ENCODE measurements at regions not wholly inside any gene's neighbourhood (a gene's known extent, or its start where the extent isn't known, plus 50 kb on each side); places are given as distances from the start of the nearest gene placed in this dataset.

DNA sequence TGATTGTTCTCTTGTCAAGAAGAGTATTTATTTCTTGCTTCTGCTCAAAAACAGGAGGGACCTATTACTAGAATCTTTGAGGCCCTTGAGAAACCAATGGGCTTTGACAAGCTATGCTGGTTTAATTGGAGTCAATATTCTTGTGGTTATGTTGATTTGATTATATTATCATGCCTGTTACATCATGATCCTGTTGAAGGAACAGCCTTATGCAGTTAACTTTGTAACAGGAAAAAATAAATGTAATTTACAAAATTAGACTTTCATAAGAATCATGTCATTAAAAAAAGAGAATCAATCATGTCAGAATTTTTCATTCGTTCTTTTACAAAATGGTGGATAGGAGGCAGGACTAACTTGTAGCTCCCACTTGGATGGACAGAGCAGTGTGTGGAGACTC, 386.1 kb upstream of the DDI1 start:
- TF ChIP-seq, protein P1, sequence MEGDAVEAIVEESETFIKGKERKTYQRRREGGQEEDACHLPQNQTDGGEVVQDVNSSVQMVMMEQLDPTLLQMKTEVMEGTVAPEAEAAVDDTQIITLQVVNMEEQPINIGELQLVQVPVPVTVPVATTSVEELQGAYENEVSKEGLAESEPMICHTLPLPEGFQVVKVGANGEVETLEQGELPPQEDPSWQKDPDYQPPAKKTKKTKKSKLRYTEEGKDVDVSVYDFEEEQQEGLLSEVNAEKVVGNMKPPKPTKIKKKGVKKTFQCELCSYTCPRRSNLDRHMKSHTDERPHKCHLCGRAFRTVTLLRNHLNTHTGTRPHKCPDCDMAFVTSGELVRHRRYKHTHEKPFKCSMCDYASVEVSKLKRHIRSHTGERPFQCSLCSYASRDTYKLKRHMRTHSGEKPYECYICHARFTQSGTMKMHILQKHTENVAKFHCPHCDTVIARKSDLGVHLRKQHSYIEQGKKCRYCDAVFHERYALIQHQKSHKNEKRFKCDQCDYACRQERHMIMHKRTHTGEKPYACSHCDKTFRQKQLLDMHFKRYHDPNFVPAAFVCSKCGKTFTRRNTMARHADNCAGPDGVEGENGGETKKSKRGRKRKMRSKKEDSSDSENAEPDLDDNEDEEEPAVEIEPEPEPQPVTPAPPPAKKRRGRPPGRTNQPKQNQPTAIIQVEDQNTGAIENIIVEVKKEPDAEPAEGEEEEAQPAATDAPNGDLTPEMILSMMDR (IDR thresholded peaks at IDR 0.05), result no peak
- TF ChIP-seq, protein P2, sequence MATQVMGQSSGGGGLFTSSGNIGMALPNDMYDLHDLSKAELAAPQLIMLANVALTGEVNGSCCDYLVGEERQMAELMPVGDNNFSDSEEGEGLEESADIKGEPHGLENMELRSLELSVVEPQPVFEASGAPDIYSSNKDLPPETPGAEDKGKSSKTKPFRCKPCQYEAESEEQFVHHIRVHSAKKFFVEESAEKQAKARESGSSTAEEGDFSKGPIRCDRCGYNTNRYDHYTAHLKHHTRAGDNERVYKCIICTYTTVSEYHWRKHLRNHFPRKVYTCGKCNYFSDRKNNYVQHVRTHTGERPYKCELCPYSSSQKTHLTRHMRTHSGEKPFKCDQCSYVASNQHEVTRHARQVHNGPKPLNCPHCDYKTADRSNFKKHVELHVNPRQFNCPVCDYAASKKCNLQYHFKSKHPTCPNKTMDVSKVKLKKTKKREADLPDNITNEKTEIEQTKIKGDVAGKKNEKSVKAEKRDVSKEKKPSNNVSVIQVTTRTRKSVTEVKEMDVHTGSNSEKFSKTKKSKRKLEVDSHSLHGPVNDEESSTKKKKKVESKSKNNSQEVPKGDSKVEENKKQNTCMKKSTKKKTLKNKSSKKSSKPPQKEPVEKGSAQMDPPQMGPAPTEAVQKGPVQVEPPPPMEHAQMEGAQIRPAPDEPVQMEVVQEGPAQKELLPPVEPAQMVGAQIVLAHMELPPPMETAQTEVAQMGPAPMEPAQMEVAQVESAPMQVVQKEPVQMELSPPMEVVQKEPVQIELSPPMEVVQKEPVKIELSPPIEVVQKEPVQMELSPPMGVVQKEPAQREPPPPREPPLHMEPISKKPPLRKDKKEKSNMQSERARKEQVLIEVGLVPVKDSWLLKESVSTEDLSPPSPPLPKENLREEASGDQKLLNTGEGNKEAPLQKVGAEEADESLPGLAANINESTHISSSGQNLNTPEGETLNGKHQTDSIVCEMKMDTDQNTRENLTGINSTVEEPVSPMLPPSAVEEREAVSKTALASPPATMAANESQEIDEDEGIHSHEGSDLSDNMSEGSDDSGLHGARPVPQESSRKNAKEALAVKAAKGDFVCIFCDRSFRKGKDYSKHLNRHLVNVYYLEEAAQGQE (IDR thresholded peaks at IDR 0.05; ENCODE audit: insufficient read depth in 1 of 2, low read depth in 2 of 2, low read length in 1 of 2), result no peak
- no peak for TF ChIP-seq SIN3A (IDR thresholded peaks at IDR 0.05; ENCODE audit: borderline replicate concordance, insufficient read depth, low read depth, low read length)
- TF ChIP-seq POLR2AphosphoS5 (IDR thresholded peaks at IDR 0.05; ENCODE audit: low read depth, low read length), result no peak
- TF ChIP-seq TCF7L2 (IDR thresholded peaks at IDR 0.05; ENCODE audit: low read depth, low read length), result no peak
